Panc1 (cell line): ENCODE measurements at regions not wholly inside any gene's neighbourhood (a gene's known extent, or its start where the extent isn't known, plus 50 kb on each side); places are given as distances from the start of the nearest gene placed in this dataset.
A peak's percentile ranks its signal among the peaks of the same experiment; 100 is the strongest.

Experiments
- ATAC-seq: fragments of 200-7000 bp; cut with Tn5 transposase; 2 replicates; pipeline ENCODE4 v1.9.1; 2020; ENCODE audit warnings: mild to moderate bottlenecking, moderate library complexity
- BruUV-seq: library from RNA; stranded (reverse); fragments of 400-500 nt; replicated peaks from 2 replicates; lab custom pipeline; 2021; lab: Mats Ljungman, UMichigan
- CTCF ChIA-PET: fragments of 300-600 bp; sonication (Branson Sonifier 250); formaldehyde crosslinking; loops from one replicate; lab custom pipeline; 2022; ENCODE audit warnings: antibody characterized with exemption; lab: Charles Lee
- POLR2A ChIA-PET: fragments of 300-600 bp; sonication (Branson Sonifier 250); formaldehyde crosslinking; loops from one replicate; lab custom pipeline; 2022; ENCODE audit warnings: antibody characterized with exemption; lab: Charles Lee
- DNase-seq: peaks from one replicate; pipeline ENCODE4 v3.0.0-alpha.2; 2010; ENCODE audit warnings: low read depth, low spot score
- H3K27ac ChIP-seq: 2 replicates; pipeline ENCODE4 v1.5.1; 2011; ENCODE audit warnings: mild to moderate bottlenecking, low read length, inconsistent platforms
- H3K27me3 ChIP-seq: fragments of 200-500 bp; sonication (Bioruptor generic); 2 replicates; pipeline ENCODE4 v1.6.0; 2014; ENCODE audit warnings: low read length, inconsistent platforms; ENCODE audit not compliant: control insufficient read depth, insufficient read depth
- H3K36me3 ChIP-seq: fragments of 200-500 bp; sonication (Bioruptor generic); 2 replicates; pipeline ENCODE4 v1.5.1; 2014; ENCODE audit warnings: inconsistent platforms, mild to moderate bottlenecking, low read length, moderate library complexity; ENCODE audit not compliant: control insufficient read depth, insufficient read depth
- H3K4me1 ChIP-seq: 2 replicates; pipeline ENCODE4 v1.5.1; 2011; ENCODE audit warnings: inconsistent platforms, mild to moderate bottlenecking, low read length, moderate library complexity; ENCODE audit not compliant: control insufficient read depth, insufficient read depth
- H3K4me3 ChIP-seq, 2 experiments: 2 replicates each; pipeline ENCODE4 v1.5.1; 2011 to 2012; ENCODE audit warnings: low read depth in 2 of 2, low read length in 2 of 2, mild to moderate bottlenecking in 2 of 2, inconsistent platforms in 1 of 2, moderate library complexity in 1 of 2
- H3K9me3 ChIP-seq: fragments of 200-500 bp; sonication (Bioruptor generic); 2 replicates; pipeline ENCODE4 v1.5.1; 2014; ENCODE audit warnings: low read depth, mild to moderate bottlenecking, inconsistent platforms, low read length, moderate library complexity; ENCODE audit not compliant: control insufficient read depth, insufficient read depth
- POLR2AphosphoS5 ChIP-seq: IDR thresholded peaks from 2 replicates; pipeline ENCODE4 v1.6.1; 2012; ENCODE audit warnings: mild to moderate bottlenecking, low read depth, low read length, moderate library complexity
- REST ChIP-seq, 2 experiments: IDR thresholded peaks; 2 replicates each; pipeline ENCODE4 v1.6.1; 2011 to 2012; ENCODE audit warnings: low read depth in 2 of 2, control low read depth in 1 of 2, low read length in 1 of 2, mild to moderate bottlenecking in 1 of 2, moderate library complexity in 1 of 2; ENCODE audit not compliant: insufficient read depth in 1 of 2
- SIN3A ChIP-seq: IDR thresholded peaks from 2 replicates; pipeline ENCODE4 v1.6.1; 2012; ENCODE audit warnings: low read depth, mild to moderate bottlenecking, low read length, moderate library complexity, borderline replicate concordance; ENCODE audit not compliant: insufficient read depth
- TCF7L2 ChIP-seq: IDR thresholded peaks from 2 replicates; pipeline ENCODE4 v1.6.1; 2011; ENCODE audit warnings: mild to moderate bottlenecking, low read depth, low read length, inconsistent platforms
- in situ Hi-C: cut with HindIII; loops from 2 replicates; pipeline ENCODE4 v1.10.0; 2016; ENCODE audit warnings: low sequenced_read_pairs, low pct_unique_long_range_greater_than_20kb
- intact Hi-C: fragments of 100-400 bp; cut with micrococcal nuclease; formaldehyde crosslinking; loops from one replicate; pipeline ENCODE4 v1.10.0; 2022; ENCODE audit not compliant: unreplicated experiment
- TF ChIP-seq, protein P1 (sequence below): fragments of 450-650 bp; IDR thresholded peaks from 2 replicates; pipeline ENCODE4 v1.5.1; 2017; ENCODE audit warnings: mild to moderate bottlenecking

DNA sequence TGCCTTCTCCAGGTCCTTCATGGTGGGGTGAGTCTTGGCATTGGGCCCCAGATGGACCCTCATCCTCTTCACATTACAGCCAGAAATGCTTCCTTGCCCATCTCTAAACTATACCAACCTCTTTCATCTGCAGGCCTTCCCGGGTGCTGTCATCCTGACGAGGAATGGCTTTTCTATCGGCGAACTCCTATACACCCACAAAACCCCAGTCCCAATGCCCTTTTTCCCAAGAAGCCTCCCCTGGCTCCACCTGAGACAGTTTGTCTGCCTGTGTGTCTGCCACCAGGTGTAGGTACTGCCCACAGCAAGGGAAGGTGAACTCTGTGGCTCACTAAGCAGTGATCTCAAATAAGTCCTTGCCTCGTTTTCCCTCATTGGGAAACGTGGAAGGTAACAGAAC is 55.3 kb downstream of the PTPRS start:
- no peaks in the 10 kb centered on the region for H3K27me3 ChIP-seq
- POLR2A ChIA-PET, result no interaction called here
- H3K4me1 ChIP-seq, result no peaks in the 10 kb centered on the region
- BruUV-seq, result TSS peak; percentile 57
- no peak overlapping the region for H3K27ac ChIP-seq
- CTCF ChIA-PET, result no interaction called here
- intact Hi-C loops, result no loop called here
- no peaks in the 10 kb centered on the region for H3K36me3 ChIP-seq
- no peak overlapping the region for H3K4me3 ChIP-seq
- TF ChIP-seq, protein P1, sequence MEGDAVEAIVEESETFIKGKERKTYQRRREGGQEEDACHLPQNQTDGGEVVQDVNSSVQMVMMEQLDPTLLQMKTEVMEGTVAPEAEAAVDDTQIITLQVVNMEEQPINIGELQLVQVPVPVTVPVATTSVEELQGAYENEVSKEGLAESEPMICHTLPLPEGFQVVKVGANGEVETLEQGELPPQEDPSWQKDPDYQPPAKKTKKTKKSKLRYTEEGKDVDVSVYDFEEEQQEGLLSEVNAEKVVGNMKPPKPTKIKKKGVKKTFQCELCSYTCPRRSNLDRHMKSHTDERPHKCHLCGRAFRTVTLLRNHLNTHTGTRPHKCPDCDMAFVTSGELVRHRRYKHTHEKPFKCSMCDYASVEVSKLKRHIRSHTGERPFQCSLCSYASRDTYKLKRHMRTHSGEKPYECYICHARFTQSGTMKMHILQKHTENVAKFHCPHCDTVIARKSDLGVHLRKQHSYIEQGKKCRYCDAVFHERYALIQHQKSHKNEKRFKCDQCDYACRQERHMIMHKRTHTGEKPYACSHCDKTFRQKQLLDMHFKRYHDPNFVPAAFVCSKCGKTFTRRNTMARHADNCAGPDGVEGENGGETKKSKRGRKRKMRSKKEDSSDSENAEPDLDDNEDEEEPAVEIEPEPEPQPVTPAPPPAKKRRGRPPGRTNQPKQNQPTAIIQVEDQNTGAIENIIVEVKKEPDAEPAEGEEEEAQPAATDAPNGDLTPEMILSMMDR, result no peak
- TF ChIP-seq SIN3A (no peak), REST (IDR thresholded peaks at IDR 0.05; ENCODE audit: insufficient read depth in 1 of 2, low read depth in 2 of 2, low read length in 1 of 2) (no peak), POLR2AphosphoS5 (no peak), TCF7L2 (no peak)
- DNase-seq (no peak), ATAC-seq (no peak)
- in situ Hi-C loops, result no loop called here
- no peaks in the 10 kb centered on the region for H3K9me3 ChIP-seq

- ATAC-seq, result no peak
- in situ Hi-C loops, result no loop called here
- Histone ChIP-seq H3K27ac (no peak overlapping the region), H3K9me3 (no peaks in the 10 kb centered on the region), H3K27me3 (no peaks in the 10 kb centered on the region), H3K4me1 (no peaks in the 10 kb centered on the region), H3K4me3 (no peak overlapping the region), H3K36me3 (no peaks in the 10 kb centered on the region)
- no TSS peak for BruUV-seq
- POLR2A ChIA-PET, result no interaction called here
- TF ChIP-seq SIN3A (no peak), REST (IDR thresholded peaks at IDR 0.05; ENCODE audit: insufficient read depth in 1 of 2, low read depth in 2 of 2, low read length in 1 of 2) (no peak), POLR2AphosphoS5 (no peak), TCF7L2 (no peak)
- TF ChIP-seq, protein P1, result no peak
- CTCF ChIA-PET, result no interaction called here
- no peak for DNase-seq
- intact Hi-C loops, result no loop called here
These were observed 57.7 kb downstream of the PTPRS start for GRCh38 chr19:5282901-5283300.
